ENCODE measurements at regions not wholly inside any gene's neighbourhood (a gene's known extent, or its start where the extent isn't known, plus 50 kb on each side); places are given as distances from the start of the nearest gene placed in this dataset.

- Histone ChIP-seq H3K9me3 (ENCODE audit: control insufficient read depth in 2 of 3, low read length in 3 of 3) (no peaks in the 10 kb centered on the region), H3K4me1 (ENCODE audit: control insufficient read depth in 2 of 2, insufficient read depth in 2 of 2, low read length in 2 of 2) (no peaks in the 10 kb centered on the region), H3K4me3 (ENCODE audit: low read length) (no peak overlapping the region), H3K27me3 (ENCODE audit: control insufficient read depth in 2 of 2, insufficient read depth in 2 of 2, low read length in 2 of 2) (no peaks in the 10 kb centered on the region), H3K27ac (ENCODE audit: low read depth, low read length) (no peak overlapping the region), H3K36me3 (ENCODE audit: control insufficient read depth in 2 of 3, insufficient read depth in 3 of 3, low read length in 3 of 3) (no peaks in the 10 kb centered on the region)
- POLR2A ChIA-PET: no interaction called here
- H3K36me3 Mint-ChIP-seq: no peaks in the 10 kb centered on the region
- ATAC-seq: no peak
- intact Hi-C loops (cut with micrococcal nuclease): loop anchor here in 1 of 2 donors (5.0 kb wide), 2 partner anchors 268 to 957 kb away; no protein-coding TSS in a partner anchor
- DNase-seq: no peak
- H3K9me3 Mint-ChIP-seq: no peaks in the 10 kb centered on the region
- no peak overlapping the region for H3K4me3 Mint-ChIP-seq
- peaks cover 0 to 5% (median 0%) of the 10 kb centered on the region in 7 donors for H3K4me1 Mint-ChIP-seq
- H3K27me3 Mint-ChIP-seq: peaks cover 0 to 11% (median 0%) of the 10 kb centered on the region in 5 donors
- H3K27ac Mint-ChIP-seq: no peak overlapping the region
- CTCF ChIA-PET: interaction anchor here (1.0 kb wide), 2 partner anchors 1121 to 1151 kb away, joined by 3 read pairs; no protein-coding TSS in a partner anchor
These were observed 216.2 kb downstream of the SETD4 start for GRCh38 chr21:35843911-35844667.

GRCh38 chr21:35840949-35841348, 219.4 kb downstream of the SETD4 start:
- ChIA-PET POLR2A (no interaction called here), CTCF (interaction anchor here (0.6 to 4.6 kb wide), 4 partner anchors 9 to 1149 kb away, joined by 4 to 36 read pairs (median 19); no protein-coding TSS in a partner anchor)
- H3K27ac Mint-ChIP-seq: no peak overlapping the region
- DNase-seq (no peak), ATAC-seq (no peak)
- H3K27me3 Mint-ChIP-seq: peaks cover 0 to 6% (median 0%) of the 10 kb centered on the region in 5 donors
- H3K9me3 Mint-ChIP-seq: no peaks in the 10 kb centered on the region
- no peak overlapping the region for H3K4me3 Mint-ChIP-seq
- no peak overlapping the region for H3K4me3 ChIP-seq (ENCODE audit: low read length)
- no peaks in the 10 kb centered on the region for H3K36me3 Mint-ChIP-seq
- intact Hi-C loops (cut with micrococcal nuclease): loop anchor here (1.0 to 5.0 kb wide), 11 partner anchors 187 to 1148 kb away; no protein-coding TSS in a partner anchor
- no peaks in the 10 kb centered on the region for H3K9me3 ChIP-seq (ENCODE audit: control insufficient read depth in 2 of 3, low read length in 3 of 3)
- H3K4me1 Mint-ChIP-seq: peaks cover 0 to 18% (median 5%) of the 10 kb centered on the region in 7 donors
- H3K27me3 ChIP-seq (ENCODE audit: control insufficient read depth in 2 of 2, insufficient read depth in 2 of 2, low read length in 2 of 2): no peaks in the 10 kb centered on the region
- H3K4me1 ChIP-seq (ENCODE audit: control insufficient read depth in 2 of 2, insufficient read depth in 2 of 2, low read length in 2 of 2): peaks cover 0 to 4% of the 10 kb centered on the region in 2 donors
- H3K27ac ChIP-seq (ENCODE audit: low read depth, low read length): no peak overlapping the region
- no peaks in the 10 kb centered on the region for H3K36me3 ChIP-seq (ENCODE audit: control insufficient read depth in 2 of 3, insufficient read depth in 3 of 3, low read length in 3 of 3)

GRCh38 chr21:35840197-35840799, 220.0 kb downstream of the SETD4 start:
- DNase-seq (peak in 7 of 9 donors; percentile 30 to 69 (median 52)), ATAC-seq (peak; percentile 69)
- Histone ChIP-seq H3K4me3 (ENCODE audit: low read length) (no peak overlapping the region), H3K27me3 (ENCODE audit: control insufficient read depth in 2 of 2, insufficient read depth in 2 of 2, low read length in 2 of 2) (no peaks in the 10 kb centered on the region), H3K36me3 (ENCODE audit: control insufficient read depth in 2 of 3, insufficient read depth in 3 of 3, low read length in 3 of 3) (no peaks in the 10 kb centered on the region), H3K27ac (ENCODE audit: low read depth, low read length) (no peak overlapping the region), H3K4me1 (ENCODE audit: control insufficient read depth in 2 of 2, insufficient read depth in 2 of 2, low read length in 2 of 2) (peaks cover 0 to 4% of the 10 kb centered on the region in 2 donors), H3K9me3 (ENCODE audit: control insufficient read depth in 2 of 3, low read length in 3 of 3) (no peaks in the 10 kb centered on the region)
- Mint-ChIP-seq H3K9me3 (peaks cover 0 to 2% (median 0%) of the 10 kb centered on the region in 11 donors), H3K27ac (no peak overlapping the region), H3K4me1 (peaks cover 0 to 18% (median 5%) of the 10 kb centered on the region in 7 donors), H3K27me3 (peaks cover 0 to 6% (median 0%) of the 10 kb centered on the region in 5 donors), H3K4me3 (no peak overlapping the region), H3K36me3 (no peaks in the 10 kb centered on the region)
- CTCF ChIA-PET: interaction anchor here (0.6 to 4.6 kb wide), 14 partner anchors 9 to 1149 kb away, joined by 3 to 36 read pairs (median 4); no protein-coding TSS in a partner anchor
- POLR2A ChIA-PET: interaction anchor here (0.8 kb wide), 1 partner anchor 1908 kb away, joined by 3 read pairs; no protein-coding TSS in a partner anchor
- intact Hi-C loops (cut with micrococcal nuclease): loop anchor here (1.0 to 5.0 kb wide), 11 partner anchors 188 to 1147 kb away; no protein-coding TSS in a partner anchor

- ATAC-seq (no peak), DNase-seq (no peak)
- Histone ChIP-seq H3K36me3 (ENCODE audit: control insufficient read depth in 2 of 3, insufficient read depth in 3 of 3, low read length in 3 of 3) (no peaks in the 10 kb centered on the region), H3K4me1 (ENCODE audit: control insufficient read depth in 2 of 2, insufficient read depth in 2 of 2, low read length in 2 of 2) (peaks cover 0 to 4% of the 10 kb centered on the region in 2 donors), H3K27me3 (ENCODE audit: control insufficient read depth in 2 of 2, insufficient read depth in 2 of 2, low read length in 2 of 2) (no peaks in the 10 kb centered on the region), H3K27ac (ENCODE audit: low read depth, low read length) (no peak overlapping the region), H3K4me3 (ENCODE audit: low read length) (no peak overlapping the region), H3K9me3 (ENCODE audit: control insufficient read depth in 2 of 3, low read length in 3 of 3) (no peaks in the 10 kb centered on the region)
- CTCF ChIA-PET: interaction anchor here (0.6 to 4.6 kb wide), 18 partner anchors 10 to 1147 kb away, joined by 3 to 36 read pairs (median 3); no protein-coding TSS in a partner anchor
- no peaks in the 10 kb centered on the region for H3K36me3 Mint-ChIP-seq
- peaks cover 0 to 2% (median 0%) of the 10 kb centered on the region in 11 donors for H3K9me3 Mint-ChIP-seq
- H3K4me3 Mint-ChIP-seq: no peak overlapping the region
- peaks cover 0 to 9% (median 0%) of the 10 kb centered on the region in 5 donors for H3K27me3 Mint-ChIP-seq
- intact Hi-C loops (cut with micrococcal nuclease): loop anchor here in 1 of 2 donors (10.0 kb wide), 1 partner anchor 954 kb away; no protein-coding TSS in a partner anchor
- H3K4me1 Mint-ChIP-seq: peaks cover 0 to 20% (median 6%) of the 10 kb centered on the region in 7 donors
- H3K27ac Mint-ChIP-seq: no peak overlapping the region
- POLR2A ChIA-PET: interaction anchor here (0.8 kb wide), 1 partner anchor 1907 kb away, joined by 3 read pairs; no protein-coding TSS in a partner anchor
These were observed 221.2 kb downstream of the SETD4 start for GRCh38 chr21:35838987-35839763.

GRCh38 chr21:35838350-35838749, 222.0 kb downstream of the SETD4 start:
- Histone ChIP-seq H3K36me3 (ENCODE audit: control insufficient read depth in 2 of 3, insufficient read depth in 3 of 3, low read length in 3 of 3) (no peaks in the 10 kb centered on the region), H3K4me3 (ENCODE audit: low read length) (no peak overlapping the region), H3K27ac (ENCODE audit: low read depth, low read length) (no peak overlapping the region), H3K4me1 (ENCODE audit: control insufficient read depth in 2 of 2, insufficient read depth in 2 of 2, low read length in 2 of 2) (peaks cover 0 to 4% of the 10 kb centered on the region in 2 donors), H3K27me3 (ENCODE audit: control insufficient read depth in 2 of 2, insufficient read depth in 2 of 2, low read length in 2 of 2) (no peaks in the 10 kb centered on the region), H3K9me3 (ENCODE audit: control insufficient read depth in 2 of 3, low read length in 3 of 3) (no peaks in the 10 kb centered on the region)
- Mint-ChIP-seq H3K4me3 (no peak overlapping the region), H3K36me3 (no peaks in the 10 kb centered on the region), H3K27me3 (peaks cover 0 to 9% (median 0%) of the 10 kb centered on the region in 5 donors), H3K9me3 (peaks cover 0 to 2% (median 0%) of the 10 kb centered on the region in 11 donors), H3K27ac (peak overlapping the region in 1 of 9 donors; percentile 57), H3K4me1 (peaks cover 0 to 24% (median 9%) of the 10 kb centered on the region in 7 donors)
- ATAC-seq: no peak
- intact Hi-C loops (cut with micrococcal nuclease): loop anchor here in 1 of 2 donors (10.0 kb wide), 1 partner anchor 954 kb away; no protein-coding TSS in a partner anchor
- CTCF ChIA-PET: interaction anchor here (2.3 to 4.6 kb wide), 3 partner anchors 9 to 1147 kb away, joined by 6 to 36 read pairs (median 32); no protein-coding TSS in a partner anchor
- POLR2A ChIA-PET: no interaction called here
- peak in 4 of 9 donors; percentile 13 to 24 (median 19) for DNase-seq

GRCh38 chr21:35833991-35834390, 226.3 kb downstream of the SETD4 start:
- peaks cover 3 to 24% (median 14%) of the 10 kb centered on the region in 7 donors for H3K4me1 Mint-ChIP-seq

More at GRCh38 chr21:35833991-35834390, 226.3 kb downstream of the SETD4 start:
- ChIA-PET CTCF (no interaction called here), POLR2A (no interaction called here)
- Mint-ChIP-seq H3K27me3 (peaks cover 0 to 25% (median 12%) of the 10 kb centered on the region in 5 donors), H3K36me3 (peaks cover 0 to 3% (median 0%) of the 10 kb centered on the region in 5 donors), H3K27ac (peak overlapping the region in 1 of 9 donors; percentile 20), H3K4me3 (no peak overlapping the region), H3K9me3 (peaks cover 0 to 5% (median 0%) of the 10 kb centered on the region in 11 donors)
- DNase-seq (no peak), ATAC-seq (no peak)
- Histone ChIP-seq H3K4me1 (ENCODE audit: control insufficient read depth in 2 of 2, insufficient read depth in 2 of 2, low read length in 2 of 2) (peaks cover 0 to 4% of the 10 kb centered on the region in 2 donors), H3K36me3 (ENCODE audit: control insufficient read depth in 2 of 3, insufficient read depth in 3 of 3, low read length in 3 of 3) (no peaks in the 10 kb centered on the region), H3K27ac (ENCODE audit: low read depth, low read length) (no peak overlapping the region), H3K9me3 (ENCODE audit: control insufficient read depth in 2 of 3, low read length in 3 of 3) (no peaks in the 10 kb centered on the region), H3K27me3 (ENCODE audit: control insufficient read depth in 2 of 2, insufficient read depth in 2 of 2, low read length in 2 of 2) (no peaks in the 10 kb centered on the region), H3K4me3 (ENCODE audit: low read length) (no peak overlapping the region)
- intact Hi-C loops (cut with micrococcal nuclease): loop anchor here in 1 of 2 donors (10.0 kb wide), 1 partner anchor 949 kb away; no protein-coding TSS in a partner anchor
